Prostate gland (tissue), 2 donors: ENCODE measurements at regions not wholly inside any gene's neighbourhood (a gene's known extent, or its start where the extent isn't known, plus 50 kb on each side); places are given as distances from the start of the nearest gene placed in this dataset.

Experiments used
- DNase-seq: peaks from one replicate; pipeline ENCODE4 v3.0.0-alpha.2; 2019; ENCODE audit warnings: low spot score
- H3K27ac ChIP-seq, 2 donors: fragments of 200-600 bp; sonication (generic); 2 replicates each; pipeline ENCODE4 v1.5.1; 2017 to 2019
- H3K27me3 ChIP-seq: fragments of 200-600 bp; sonication (generic); replicated peaks from 2 replicates; pipeline ENCODE4 v1.5.1; 2019; ENCODE audit not compliant: insufficient read depth
- H3K36me3 ChIP-seq, 2 donors: fragments of 200-600 bp; sonication (generic); 1 replicate in 1 of 2; 2 replicates in 1 of 2; pipeline versions ENCODE4 v1.5.1 to v1.8.1; 2017 to 2019
- H3K4me1 ChIP-seq: fragments of 200-600 bp; sonication (generic); replicated peaks from 2 replicates; pipeline ENCODE4 v1.5.1; 2019
- H3K4me3 ChIP-seq, 2 donors: fragments of 200-600 bp; sonication (generic); 2 replicates each; pipeline ENCODE4 v1.5.1; 2017 to 2019
- H3K9me3 ChIP-seq: fragments of 200-600 bp; sonication (generic); 2 replicates; pipeline ENCODE4 v1.5.1; 2017
- CTCF ChIP-seq, 4 experiments: fragments of 200-600 bp in 2 of 4; fragments of 450-650 bp in 2 of 4; sonication (generic) in 2 of 4; IDR thresholded peaks; 1 replicate in 3 of 4; 2 replicates in 1 of 4; pipeline ENCODE4 v1.5.1; 2016 to 2019; ENCODE audit warnings: antibody characterized with exemption in 4 of 4, mild to moderate bottlenecking in 2 of 4, moderate library complexity in 2 of 4
- POLR2A ChIP-seq: fragments of 450-650 bp; IDR thresholded peaks from one replicate; pipeline ENCODE4 v1.6.1; 2016; ENCODE audit warnings: antibody characterized with exemption, mild to moderate bottlenecking
- POLR2AphosphoS5 ChIP-seq: sonication (generic); formaldehyde crosslinking; IDR thresholded peaks from one replicate; pipeline ENCODE4 v1.6.1; 2017; ENCODE audit warnings: antibody characterized with exemption
- WGBS: methylation state at CpG from one replicate; pipeline ENCODE4 v1.1.5; 2018; 5-methylcytosine and 5-hydroxymethylcytosine counted together
- intact Hi-C: fragments of 100-400 bp; cut with DNase I; formaldehyde crosslinking; loops from one replicate; pipeline ENCODE4 v1.14.2; 2022

GRCh38 chr11:2071748-2072385 lies 67.3 kb downstream of the IGF2 start:
- Histone ChIP-seq H3K27ac (no peak overlapping the region), H3K4me3 (no peak overlapping the region), H3K36me3 (no peaks in the 10 kb centered on the region), H3K27me3 (peaks cover 3% of the 10 kb centered on the region), H3K4me1 (peaks cover under 1% of the 10 kb centered on the region), H3K9me3 (no peaks in the 10 kb centered on the region)
- 69% methylated on average over 11 of the region's 11 CpGs for WGBS
- no peak for TF ChIP-seq CTCF (IDR thresholded peaks at IDR 0.05)
- no peak for TF ChIP-seq POLR2AphosphoS5
- no peak for TF ChIP-seq POLR2A
- no peak for DNase-seq
- intact Hi-C loops, result no loop called here
